ENCODE measurements at regions not wholly inside any gene's neighbourhood (a gene's known extent, or its start where the extent isn't known, plus 50 kb on each side); places are given as distances from the start of the nearest gene placed in this dataset.

DNA sequence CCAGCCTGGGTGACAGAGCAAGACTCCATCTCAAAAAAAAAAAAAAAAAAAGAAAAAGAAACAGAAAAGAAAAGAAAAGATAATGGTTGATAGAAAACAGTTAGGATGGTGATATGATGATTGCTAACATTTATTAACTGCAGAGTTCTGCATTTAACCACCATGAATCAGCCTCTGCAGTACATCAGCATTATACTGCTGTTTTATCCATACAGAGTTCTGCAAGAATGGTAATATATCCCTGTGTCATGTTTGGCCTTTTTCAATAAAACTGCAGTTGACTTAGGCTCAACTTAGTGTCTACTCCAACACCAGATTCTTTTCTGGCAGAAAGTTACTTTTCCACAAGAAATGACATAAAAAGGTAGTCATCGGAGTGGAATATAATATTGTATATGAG is 62.6 kb downstream of the DUSP6 start:
- in situ Hi-C loops (cut with HindIII; ENCODE audit: low sequenced_read_pairs) = no loop called here
- TF ChIP-seq, protein P1, sequence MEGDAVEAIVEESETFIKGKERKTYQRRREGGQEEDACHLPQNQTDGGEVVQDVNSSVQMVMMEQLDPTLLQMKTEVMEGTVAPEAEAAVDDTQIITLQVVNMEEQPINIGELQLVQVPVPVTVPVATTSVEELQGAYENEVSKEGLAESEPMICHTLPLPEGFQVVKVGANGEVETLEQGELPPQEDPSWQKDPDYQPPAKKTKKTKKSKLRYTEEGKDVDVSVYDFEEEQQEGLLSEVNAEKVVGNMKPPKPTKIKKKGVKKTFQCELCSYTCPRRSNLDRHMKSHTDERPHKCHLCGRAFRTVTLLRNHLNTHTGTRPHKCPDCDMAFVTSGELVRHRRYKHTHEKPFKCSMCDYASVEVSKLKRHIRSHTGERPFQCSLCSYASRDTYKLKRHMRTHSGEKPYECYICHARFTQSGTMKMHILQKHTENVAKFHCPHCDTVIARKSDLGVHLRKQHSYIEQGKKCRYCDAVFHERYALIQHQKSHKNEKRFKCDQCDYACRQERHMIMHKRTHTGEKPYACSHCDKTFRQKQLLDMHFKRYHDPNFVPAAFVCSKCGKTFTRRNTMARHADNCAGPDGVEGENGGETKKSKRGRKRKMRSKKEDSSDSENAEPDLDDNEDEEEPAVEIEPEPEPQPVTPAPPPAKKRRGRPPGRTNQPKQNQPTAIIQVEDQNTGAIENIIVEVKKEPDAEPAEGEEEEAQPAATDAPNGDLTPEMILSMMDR (IDR thresholded peaks at IDR 0.05; ENCODE audit: low read depth, low read length, missing control alignments) = no peak
- DNase-seq (ENCODE audit: low read depth) = no peak
- H3K4me3 ChIP-seq (ENCODE audit: low read depth, low read length) = no peak overlapping the region

DNA sequence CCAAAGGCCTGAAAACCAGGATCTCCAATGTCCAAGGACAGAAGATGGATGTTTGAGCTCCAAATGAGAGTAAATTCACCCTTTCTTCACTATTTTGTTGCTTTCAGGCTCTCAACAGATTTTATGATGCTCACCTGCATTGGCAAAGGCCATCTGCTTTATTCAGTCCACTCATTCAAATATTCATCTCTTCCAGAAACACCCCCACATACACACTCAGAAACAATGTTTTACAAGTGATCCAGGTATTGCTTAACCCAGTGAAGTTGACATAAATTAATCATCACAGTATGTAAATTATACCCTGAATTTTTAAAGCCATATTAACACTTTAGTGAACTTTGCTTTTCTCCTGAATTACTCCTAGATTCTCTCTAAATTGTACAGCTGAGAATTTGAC is 63.3 kb downstream of the DUSP6 start:
- TF ChIP-seq, protein P1 (IDR thresholded peaks at IDR 0.05; ENCODE audit: low read depth, low read length, missing control alignments) = no peak
- no peak for DNase-seq (ENCODE audit: low read depth)
- H3K4me3 ChIP-seq (ENCODE audit: low read depth, low read length) = no peak overlapping the region
- in situ Hi-C loops (cut with HindIII; ENCODE audit: low sequenced_read_pairs) = no loop called here

DNA sequence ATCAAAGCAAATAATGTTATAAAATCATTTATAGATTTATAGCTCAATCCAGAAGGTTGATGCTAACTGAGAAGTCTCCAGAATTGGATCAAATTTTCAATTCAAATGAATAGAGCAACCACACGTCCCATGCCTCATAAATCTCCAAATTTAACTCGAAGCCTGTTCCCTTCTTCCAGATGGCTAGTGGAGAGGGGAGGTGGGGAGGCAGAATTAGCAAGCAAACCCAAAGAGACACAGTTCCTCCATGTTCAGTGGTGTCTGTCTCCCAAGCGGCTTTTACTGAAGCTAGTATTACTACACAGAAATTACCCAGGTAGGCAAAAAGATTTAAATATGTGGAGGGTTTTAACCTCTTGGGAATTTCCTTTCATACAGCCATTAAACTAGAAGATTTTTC is 65.8 kb downstream of the DUSP6 start:
- in situ Hi-C loops (cut with HindIII; ENCODE audit: low sequenced_read_pairs) = no loop called here
- DNase-seq (ENCODE audit: low read depth) = no peak
- H3K4me3 ChIP-seq (ENCODE audit: low read depth, low read length) = no peak overlapping the region
- TF ChIP-seq, protein P1 (IDR thresholded peaks at IDR 0.05; ENCODE audit: low read depth, low read length, missing control alignments) = no peak

DNA sequence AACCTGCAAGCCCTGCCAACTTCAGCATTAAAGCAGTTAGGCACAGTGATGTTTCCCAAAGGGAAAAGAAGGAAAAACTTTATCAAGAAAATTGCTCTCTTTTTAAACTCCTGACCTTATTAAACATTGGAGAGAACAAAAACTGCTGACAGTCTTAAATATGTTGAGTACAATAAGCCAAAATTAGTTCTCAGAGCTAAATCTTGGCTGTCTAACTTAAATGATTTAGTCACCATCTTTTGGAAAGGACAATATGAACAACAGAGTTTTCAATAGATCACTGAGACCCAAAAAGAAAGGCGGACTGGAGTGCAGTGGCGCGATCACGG is 70.8 kb downstream of the DUSP6 start:
- in situ Hi-C loops (cut with HindIII; ENCODE audit: low sequenced_read_pairs) = no loop called here
- H3K4me3 ChIP-seq (ENCODE audit: low read depth, low read length) = no peak overlapping the region
- TF ChIP-seq, protein P1 (IDR thresholded peaks at IDR 0.05; ENCODE audit: low read depth, low read length, missing control alignments) = no peak
- DNase-seq (ENCODE audit: low read depth) = no peak

DNA sequence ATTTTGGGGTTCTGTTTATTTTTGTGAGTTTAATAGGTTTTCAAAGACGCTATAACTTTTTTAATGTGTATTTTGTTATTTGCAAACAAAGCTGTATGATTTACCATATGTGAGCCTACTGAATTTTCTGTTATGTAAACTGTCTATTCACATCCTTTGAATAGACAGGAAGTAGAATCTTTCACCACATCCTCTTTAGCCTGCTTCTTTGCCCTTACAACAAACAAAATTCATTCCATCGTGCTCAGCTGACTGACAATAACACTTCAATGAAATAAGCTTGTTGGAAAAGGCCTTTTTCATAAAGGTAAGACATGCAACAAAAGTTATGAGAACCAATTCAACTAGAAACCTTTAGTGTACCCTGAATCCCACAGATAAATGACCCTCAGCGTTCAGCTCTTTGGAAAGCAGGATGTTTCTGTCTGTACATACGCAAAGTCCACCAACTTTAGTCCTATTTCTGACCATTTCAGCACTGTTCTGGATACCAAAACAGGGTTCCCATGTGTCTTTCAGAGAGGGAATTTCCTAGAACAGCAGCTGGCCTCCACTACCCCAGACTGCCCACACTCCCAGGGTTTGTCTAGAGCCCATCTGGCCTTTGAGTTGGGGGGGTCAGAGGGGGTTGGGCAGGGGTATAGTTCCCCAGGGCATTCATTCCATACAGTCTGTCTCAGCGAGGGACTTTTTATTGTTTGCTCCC is 71.3 kb downstream of the DUSP6 start:
- no peak for DNase-seq (ENCODE audit: low read depth)
- no peak overlapping the region for H3K4me3 ChIP-seq (ENCODE audit: low read depth, low read length)
- in situ Hi-C loops (cut with HindIII; ENCODE audit: low sequenced_read_pairs) = no loop called here
- TF ChIP-seq, protein P1 (IDR thresholded peaks at IDR 0.05; ENCODE audit: low read depth, low read length, missing control alignments) = no peak

DNA sequence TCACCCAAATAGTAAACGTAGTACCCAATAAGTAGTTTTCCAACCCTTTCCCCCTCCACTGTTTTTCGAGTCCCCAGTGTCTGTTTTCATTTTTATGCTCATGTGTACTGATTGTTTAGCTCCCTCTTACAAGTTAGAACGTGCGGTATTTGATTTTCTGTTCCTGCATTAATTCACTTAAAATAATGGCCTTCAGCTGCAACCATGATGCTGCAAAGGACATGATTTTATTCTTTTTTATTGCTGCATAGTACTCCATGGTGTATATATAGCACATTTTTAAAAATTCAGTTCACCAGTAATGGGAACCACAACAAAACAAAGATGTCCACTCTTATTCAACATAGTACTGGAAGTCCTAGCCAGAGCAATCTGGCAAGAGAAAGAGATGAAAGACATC is 72.8 kb downstream of the DUSP6 start:
- in situ Hi-C loops (cut with HindIII; ENCODE audit: low sequenced_read_pairs) = no loop called here
- DNase-seq (ENCODE audit: low read depth) = no peak
- TF ChIP-seq, protein P1 (IDR thresholded peaks at IDR 0.05; ENCODE audit: low read depth, low read length, missing control alignments) = no peak

More for the DNA sequence above, 72.8 kb downstream of the DUSP6 start:
- no peak overlapping the region for H3K4me3 ChIP-seq (ENCODE audit: low read depth, low read length)
